WTC11 (cell line): ENCODE measurements at regions not wholly inside any gene's neighbourhood (a gene's known extent, or its start where the extent isn't known, plus 50 kb on each side); places are given as distances from the start of the nearest gene placed in this dataset.

ENCODE experiments used
- ATAC-seq: fragments of 200-7000 bp; cut with Tn5 transposase; 2 replicates; pipeline ENCODE4 v1.10.0; 2021; ENCODE audit warnings: mild to moderate bottlenecking, moderate library complexity
- CTCF ChIA-PET: fragments of 300-600 bp; sonication (Branson Sonifier 250); formaldehyde crosslinking; loops from one replicate; lab custom pipeline; 2021; ENCODE audit warnings: antibody characterized with exemption; lab: Charles Lee
- POLR2A ChIA-PET: fragments of 350-600 bp; sonication (Branson Sonifier 250); formaldehyde crosslinking; loops from one replicate; lab custom pipeline; 2021; ENCODE audit warnings: antibody characterized with exemption; lab: Charles Lee
- DNase-seq: peaks from one replicate; pipeline ENCODE4 v3.0.0; 2021; ENCODE audit warnings: low spot score
- H3K27ac Mint-ChIP-seq: 2 replicates; pipeline ENCODE4 v1.8.0; 2021; ENCODE audit warnings: mixed read lengths
- H3K27me3 Mint-ChIP-seq: 2 replicates; pipeline ENCODE4 v1.8.0; 2021; ENCODE audit warnings: low read depth, mild to moderate bottlenecking, moderate library complexity, mixed read lengths
- H3K36me3 Mint-ChIP-seq: 2 replicates; pipeline ENCODE4 v1.8.0; 2021; ENCODE audit warnings: mixed read lengths
- H3K4me1 Mint-ChIP-seq: 2 replicates; pipeline ENCODE4 v1.8.0; 2022; ENCODE audit warnings: mixed read lengths
- H3K4me3 Mint-ChIP-seq: 2 replicates; pipeline ENCODE4 v1.8.0; 2021; ENCODE audit warnings: mild to moderate bottlenecking, moderate library complexity, mixed read lengths
- H3K9me3 Mint-ChIP-seq: 2 replicates; pipeline ENCODE4 v1.8.0; 2021; ENCODE audit warnings: mixed read lengths
- FOXK1 ChIP-seq: sonication (generic); formaldehyde crosslinking; IDR thresholded peaks from 2 replicates; pipeline ENCODE4 v1.8.0; 2022; ENCODE audit warnings: mild to moderate bottlenecking, moderate library complexity, missing genetic modification reagents
- GTF2I ChIP-seq: fragments of 250-450 bp; sonication (Bioruptor Pico); conservative IDR thresholded peaks from 2 replicates; pipeline ENCODE4 v1.4.0; 2021; ENCODE audit warnings: mild to moderate bottlenecking
- NFYB ChIP-seq: sonication (generic); formaldehyde crosslinking; conservative IDR thresholded peaks from 2 replicates; pipeline ENCODE4 v1.8.0; 2022; ENCODE audit warnings: low read depth, missing genetic modification reagents
- NR3C1 ChIP-seq: sonication (generic); formaldehyde crosslinking; conservative IDR thresholded peaks from 2 replicates; pipeline ENCODE4 v1.8.1; 2023; ENCODE audit warnings: low read depth, mild to moderate bottlenecking, missing genetic modification reagents
- RELA ChIP-seq: sonication (generic); formaldehyde crosslinking; IDR thresholded peaks from 2 replicates; pipeline ENCODE4 v1.8.1; 2022; ENCODE audit warnings: missing genetic modification reagents, mild to moderate bottlenecking, borderline replicate concordance
- RORB ChIP-seq: fragments of 250-450 bp; sonication (Bioruptor Pico); IDR thresholded peaks from 2 replicates; pipeline ENCODE4 v1.9.0; 2021; ENCODE audit warnings: mild to moderate bottlenecking
- TEAD1 ChIP-seq: sonication (generic); formaldehyde crosslinking; IDR thresholded peaks from 2 replicates; pipeline ENCODE4 v1.8.0; 2022; ENCODE audit warnings: mild to moderate bottlenecking, missing genetic modification reagents
- ZBTB21 ChIP-seq: sonication (generic); formaldehyde crosslinking; IDR thresholded peaks from 2 replicates; pipeline ENCODE4 v1.8.1; 2023; ENCODE audit warnings: mild to moderate bottlenecking, missing genetic modification reagents, borderline replicate concordance
- TF ChIP-seq, protein P1 (sequence below): sonication (generic); formaldehyde crosslinking; IDR thresholded peaks from 2 replicates; pipeline ENCODE4 v1.8.0; 2023; ENCODE audit warnings: missing genetic modification reagents, mild to moderate bottlenecking, borderline replicate concordance
- TF ChIP-seq, protein P2 (sequence below): sonication (generic); formaldehyde crosslinking; IDR thresholded peaks from 2 replicates; pipeline ENCODE4 v1.8.1; 2023; ENCODE audit warnings: mild to moderate bottlenecking, missing genetic modification reagents
- TF ChIP-seq, protein P3 (sequence below): fragments of 250-450 bp; sonication (Bioruptor Pico); IDR thresholded peaks from 2 replicates; pipeline ENCODE4 v1.9.0; 2021; ENCODE audit warnings: moderate library complexity, mild to moderate bottlenecking, inconsistent platforms, borderline replicate concordance
- TF ChIP-seq, protein P4 (sequence below): sonication (generic); formaldehyde crosslinking; IDR thresholded peaks from 2 replicates; pipeline ENCODE4 v1.8.1; 2023; ENCODE audit warnings: mild to moderate bottlenecking, missing genetic modification reagents, moderate library complexity
- TF ChIP-seq, protein P5 (sequence below): fragments of 250-450 bp; sonication (Bioruptor Pico); IDR thresholded peaks from 2 replicates; pipeline ENCODE4 v2.1.2; 2022; ENCODE audit warnings: mild to moderate bottlenecking, moderate library complexity
- TF ChIP-seq, protein P6 (sequence below): sonication (generic); formaldehyde crosslinking; IDR thresholded peaks from 2 replicates; pipeline ENCODE4 v1.8.0; 2023; ENCODE audit warnings: mild to moderate bottlenecking, missing genetic modification reagents
- TF ChIP-seq, protein P7 (sequence below): sonication (generic); formaldehyde crosslinking; IDR thresholded peaks from 2 replicates; pipeline ENCODE4 v1.8.1; 2022; ENCODE audit warnings: missing genetic modification reagents, borderline replicate concordance
- TF ChIP-seq, protein P8 (sequence below): fragments of 250-450 bp; sonication (Bioruptor Pico); IDR thresholded peaks from 2 replicates; pipeline ENCODE4 v1.8.0; 2021; ENCODE audit warnings: mild to moderate bottlenecking

DNA sequence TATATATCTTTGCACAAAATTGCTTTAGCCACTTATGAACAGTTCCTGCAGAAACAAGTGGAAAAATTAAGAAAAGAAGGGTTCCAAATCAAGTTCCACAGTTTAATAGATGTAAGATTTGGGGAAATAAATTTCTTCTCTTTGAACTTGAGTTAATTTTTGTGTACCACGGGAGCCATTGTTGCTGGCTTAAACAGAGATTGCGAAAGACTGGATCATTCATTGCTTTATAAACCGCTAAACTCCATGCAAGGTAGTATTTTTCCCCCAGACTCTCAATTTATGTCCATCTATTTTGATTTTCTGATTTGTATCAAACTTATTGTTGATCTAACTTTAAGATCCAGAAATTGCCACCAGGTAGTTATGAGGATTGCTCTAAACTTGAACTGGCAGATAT is 246.1 kb upstream of the ADGRL4 start (continued):
- TF ChIP-seq, protein P1, sequence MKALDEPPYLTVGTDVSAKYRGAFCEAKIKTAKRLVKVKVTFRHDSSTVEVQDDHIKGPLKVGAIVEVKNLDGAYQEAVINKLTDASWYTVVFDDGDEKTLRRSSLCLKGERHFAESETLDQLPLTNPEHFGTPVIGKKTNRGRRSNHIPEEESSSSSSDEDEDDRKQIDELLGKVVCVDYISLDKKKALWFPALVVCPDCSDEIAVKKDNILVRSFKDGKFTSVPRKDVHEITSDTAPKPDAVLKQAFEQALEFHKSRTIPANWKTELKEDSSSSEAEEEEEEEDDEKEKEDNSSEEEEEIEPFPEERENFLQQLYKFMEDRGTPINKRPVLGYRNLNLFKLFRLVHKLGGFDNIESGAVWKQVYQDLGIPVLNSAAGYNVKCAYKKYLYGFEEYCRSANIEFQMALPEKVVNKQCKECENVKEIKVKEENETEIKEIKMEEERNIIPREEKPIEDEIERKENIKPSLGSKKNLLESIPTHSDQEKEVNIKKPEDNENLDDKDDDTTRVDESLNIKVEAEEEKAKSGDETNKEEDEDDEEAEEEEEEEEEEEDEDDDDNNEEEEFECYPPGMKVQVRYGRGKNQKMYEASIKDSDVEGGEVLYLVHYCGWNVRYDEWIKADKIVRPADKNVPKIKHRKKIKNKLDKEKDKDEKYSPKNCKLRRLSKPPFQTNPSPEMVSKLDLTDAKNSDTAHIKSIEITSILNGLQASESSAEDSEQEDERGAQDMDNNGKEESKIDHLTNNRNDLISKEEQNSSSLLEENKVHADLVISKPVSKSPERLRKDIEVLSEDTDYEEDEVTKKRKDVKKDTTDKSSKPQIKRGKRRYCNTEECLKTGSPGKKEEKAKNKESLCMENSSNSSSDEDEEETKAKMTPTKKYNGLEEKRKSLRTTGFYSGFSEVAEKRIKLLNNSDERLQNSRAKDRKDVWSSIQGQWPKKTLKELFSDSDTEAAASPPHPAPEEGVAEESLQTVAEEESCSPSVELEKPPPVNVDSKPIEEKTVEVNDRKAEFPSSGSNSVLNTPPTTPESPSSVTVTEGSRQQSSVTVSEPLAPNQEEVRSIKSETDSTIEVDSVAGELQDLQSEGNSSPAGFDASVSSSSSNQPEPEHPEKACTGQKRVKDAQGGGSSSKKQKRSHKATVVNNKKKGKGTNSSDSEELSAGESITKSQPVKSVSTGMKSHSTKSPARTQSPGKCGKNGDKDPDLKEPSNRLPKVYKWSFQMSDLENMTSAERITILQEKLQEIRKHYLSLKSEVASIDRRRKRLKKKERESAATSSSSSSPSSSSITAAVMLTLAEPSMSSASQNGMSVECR (CRISPR knock-in tag) = no peak
- TF ChIP-seq, protein P2, sequence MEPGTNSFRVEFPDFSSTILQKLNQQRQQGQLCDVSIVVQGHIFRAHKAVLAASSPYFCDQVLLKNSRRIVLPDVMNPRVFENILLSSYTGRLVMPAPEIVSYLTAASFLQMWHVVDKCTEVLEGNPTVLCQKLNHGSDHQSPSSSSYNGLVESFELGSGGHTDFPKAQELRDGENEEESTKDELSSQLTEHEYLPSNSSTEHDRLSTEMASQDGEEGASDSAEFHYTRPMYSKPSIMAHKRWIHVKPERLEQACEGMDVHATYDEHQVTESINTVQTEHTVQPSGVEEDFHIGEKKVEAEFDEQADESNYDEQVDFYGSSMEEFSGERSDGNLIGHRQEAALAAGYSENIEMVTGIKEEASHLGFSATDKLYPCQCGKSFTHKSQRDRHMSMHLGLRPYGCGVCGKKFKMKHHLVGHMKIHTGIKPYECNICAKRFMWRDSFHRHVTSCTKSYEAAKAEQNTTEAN (CRISPR knock-in tag) = no peak
- TF ChIP-seq FOXK1 (CRISPR knock-in tag) (no peak), RELA (CRISPR knock-in tag) (no peak), NFYB (CRISPR knock-in tag) (no peak)
- TF ChIP-seq, protein P3, sequence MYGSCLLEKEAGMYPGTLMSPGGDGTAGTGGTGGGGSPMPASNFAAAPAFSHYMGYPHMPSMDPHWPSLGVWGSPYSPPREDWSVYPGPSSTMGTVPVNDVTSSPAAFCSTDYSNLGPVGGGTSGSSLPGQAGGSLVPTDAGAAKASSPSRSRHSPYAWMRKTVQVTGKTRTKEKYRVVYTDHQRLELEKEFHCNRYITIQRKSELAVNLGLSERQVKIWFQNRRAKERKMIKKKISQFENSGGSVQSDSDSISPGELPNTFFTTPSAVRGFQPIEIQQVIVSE (CRISPR knock-in tag) = no peak

DNA sequence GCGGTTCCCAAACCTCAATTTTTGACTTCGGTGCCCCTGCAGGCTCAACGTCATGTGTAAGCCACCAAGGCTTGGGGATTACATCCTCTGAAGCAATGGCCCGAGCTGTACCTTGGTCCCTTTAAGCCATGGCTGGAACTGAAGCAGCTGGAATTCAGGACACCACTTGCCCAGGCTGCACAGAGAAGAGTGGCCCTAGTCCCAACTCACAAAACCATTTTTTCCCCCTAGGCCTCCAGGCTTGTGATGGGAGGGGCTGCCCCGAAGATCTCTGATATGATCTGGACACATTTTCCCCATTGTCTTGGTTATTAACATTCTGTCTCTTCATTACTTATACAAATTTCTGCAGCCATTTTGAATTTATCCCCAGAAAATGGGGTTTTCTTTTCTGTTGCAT is 233.3 kb upstream of the ADGRL4 start:
- Mint-ChIP-seq H3K36me3 (peaks cover 23% of the 10 kb centered on the region), H3K4me3 (no peak overlapping the region), H3K27me3 (no peaks in the 10 kb centered on the region), H3K9me3 (peaks cover 31% of the 10 kb centered on the region), H3K27ac (no peak overlapping the region), H3K4me1 (peaks cover 15% of the 10 kb centered on the region)
- DNase-seq (no peak), ATAC-seq (no peak)
- ChIA-PET POLR2A (no interaction called here), CTCF (no interaction called here)
- TF ChIP-seq RORB (CRISPR knock-in tag) (no peak), GTF2I (CRISPR knock-in tag) (no peak), ZBTB21 (CRISPR knock-in tag) (no peak), NR3C1 (CRISPR knock-in tag) (no peak), TEAD1 (CRISPR knock-in tag) (no peak)
- TF ChIP-seq, protein P4, sequence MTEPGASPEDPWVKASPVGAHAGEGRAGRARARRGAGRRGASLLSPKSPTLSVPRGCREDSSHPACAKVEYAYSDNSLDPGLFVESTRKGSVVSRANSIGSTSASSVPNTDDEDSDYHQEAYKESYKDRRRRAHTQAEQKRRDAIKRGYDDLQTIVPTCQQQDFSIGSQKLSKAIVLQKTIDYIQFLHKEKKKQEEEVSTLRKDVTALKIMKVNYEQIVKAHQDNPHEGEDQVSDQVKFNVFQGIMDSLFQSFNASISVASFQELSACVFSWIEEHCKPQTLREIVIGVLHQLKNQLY (CRISPR knock-in tag) = no peak
- TF ChIP-seq, protein P5, sequence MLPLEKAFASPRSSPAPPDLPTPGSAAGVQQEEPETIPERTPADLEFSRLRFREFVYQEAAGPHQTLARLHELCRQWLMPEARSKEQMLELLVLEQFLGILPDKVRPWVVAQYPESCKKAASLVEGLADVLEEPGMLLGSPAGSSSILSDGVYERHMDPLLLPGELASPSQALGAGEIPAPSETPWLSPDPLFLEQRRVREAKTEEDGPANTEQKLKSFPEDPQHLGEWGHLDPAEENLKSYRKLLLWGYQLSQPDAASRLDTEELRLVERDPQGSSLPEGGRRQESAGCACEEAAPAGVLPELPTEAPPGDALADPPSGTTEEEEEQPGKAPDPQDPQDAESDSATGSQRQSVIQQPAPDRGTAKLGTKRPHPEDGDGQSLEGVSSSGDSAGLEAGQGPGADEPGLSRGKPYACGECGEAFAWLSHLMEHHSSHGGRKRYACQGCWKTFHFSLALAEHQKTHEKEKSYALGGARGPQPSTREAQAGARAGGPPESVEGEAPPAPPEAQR (CRISPR knock-in tag) = no peak
- TF ChIP-seq, protein P6, sequence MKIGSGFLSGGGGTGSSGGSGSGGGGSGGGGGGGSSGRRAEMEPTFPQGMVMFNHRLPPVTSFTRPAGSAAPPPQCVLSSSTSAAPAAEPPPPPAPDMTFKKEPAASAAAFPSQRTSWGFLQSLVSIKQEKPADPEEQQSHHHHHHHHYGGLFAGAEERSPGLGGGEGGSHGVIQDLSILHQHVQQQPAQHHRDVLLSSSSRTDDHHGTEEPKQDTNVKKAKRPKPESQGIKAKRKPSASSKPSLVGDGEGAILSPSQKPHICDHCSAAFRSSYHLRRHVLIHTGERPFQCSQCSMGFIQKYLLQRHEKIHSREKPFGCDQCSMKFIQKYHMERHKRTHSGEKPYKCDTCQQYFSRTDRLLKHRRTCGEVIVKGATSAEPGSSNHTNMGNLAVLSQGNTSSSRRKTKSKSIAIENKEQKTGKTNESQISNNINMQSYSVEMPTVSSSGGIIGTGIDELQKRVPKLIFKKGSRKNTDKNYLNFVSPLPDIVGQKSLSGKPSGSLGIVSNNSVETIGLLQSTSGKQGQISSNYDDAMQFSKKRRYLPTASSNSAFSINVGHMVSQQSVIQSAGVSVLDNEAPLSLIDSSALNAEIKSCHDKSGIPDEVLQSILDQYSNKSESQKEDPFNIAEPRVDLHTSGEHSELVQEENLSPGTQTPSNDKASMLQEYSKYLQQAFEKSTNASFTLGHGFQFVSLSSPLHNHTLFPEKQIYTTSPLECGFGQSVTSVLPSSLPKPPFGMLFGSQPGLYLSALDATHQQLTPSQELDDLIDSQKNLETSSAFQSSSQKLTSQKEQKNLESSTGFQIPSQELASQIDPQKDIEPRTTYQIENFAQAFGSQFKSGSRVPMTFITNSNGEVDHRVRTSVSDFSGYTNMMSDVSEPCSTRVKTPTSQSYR (CRISPR knock-in tag) = no peak
- TF ChIP-seq, protein P7, sequence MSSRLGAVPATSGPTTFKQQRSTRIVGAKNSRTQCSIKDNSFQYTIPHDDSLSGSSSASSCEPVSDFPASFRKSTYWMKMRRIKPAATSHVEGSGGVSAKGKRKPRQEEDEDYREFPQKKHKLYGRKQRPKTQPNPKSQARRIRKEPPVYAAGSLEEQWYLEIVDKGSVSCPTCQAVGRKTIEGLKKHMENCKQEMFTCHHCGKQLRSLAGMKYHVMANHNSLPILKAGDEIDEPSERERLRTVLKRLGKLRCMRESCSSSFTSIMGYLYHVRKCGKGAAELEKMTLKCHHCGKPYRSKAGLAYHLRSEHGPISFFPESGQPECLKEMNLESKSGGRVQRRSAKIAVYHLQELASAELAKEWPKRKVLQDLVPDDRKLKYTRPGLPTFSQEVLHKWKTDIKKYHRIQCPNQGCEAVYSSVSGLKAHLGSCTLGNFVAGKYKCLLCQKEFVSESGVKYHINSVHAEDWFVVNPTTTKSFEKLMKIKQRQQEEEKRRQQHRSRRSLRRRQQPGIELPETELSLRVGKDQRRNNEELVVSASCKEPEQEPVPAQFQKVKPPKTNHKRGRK (CRISPR knock-in tag) = no peak
- TF ChIP-seq, protein P8, sequence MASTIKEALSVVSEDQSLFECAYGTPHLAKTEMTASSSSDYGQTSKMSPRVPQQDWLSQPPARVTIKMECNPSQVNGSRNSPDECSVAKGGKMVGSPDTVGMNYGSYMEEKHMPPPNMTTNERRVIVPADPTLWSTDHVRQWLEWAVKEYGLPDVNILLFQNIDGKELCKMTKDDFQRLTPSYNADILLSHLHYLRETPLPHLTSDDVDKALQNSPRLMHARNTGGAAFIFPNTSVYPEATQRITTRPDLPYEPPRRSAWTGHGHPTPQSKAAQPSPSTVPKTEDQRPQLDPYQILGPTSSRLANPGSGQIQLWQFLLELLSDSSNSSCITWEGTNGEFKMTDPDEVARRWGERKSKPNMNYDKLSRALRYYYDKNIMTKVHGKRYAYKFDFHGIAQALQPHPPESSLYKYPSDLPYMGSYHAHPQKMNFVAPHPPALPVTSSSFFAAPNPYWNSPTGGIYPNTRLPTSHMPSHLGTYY (CRISPR knock-in tag) = no peak
